ENCODE measurements at regions not wholly inside any gene's neighbourhood (a gene's known extent, or its start where the extent isn't known, plus 50 kb on each side); places are given as distances from the start of the nearest gene placed in this dataset.

GRCh38 chr5:96079075-96079474 is 117.4 kb upstream of the ELL2 start:
- no peak overlapping the region for H3K4me3 ChIP-seq (ENCODE audit: low read length)
- no peak for TF ChIP-seq CTCF (IDR thresholded peaks at IDR 0.05)
- H3K9me3 Mint-ChIP-seq = no peaks in the 10 kb centered on the region
- H3K27ac Mint-ChIP-seq = no peak overlapping the region
- H3K27me3 ChIP-seq (ENCODE audit: control insufficient read depth, insufficient read depth, low read length) = no peaks in the 10 kb centered on the region
- no peak overlapping the region for H3K4me3 Mint-ChIP-seq
- H3K27me3 Mint-ChIP-seq (ENCODE audit: low read depth in 2 of 2) = peaks cover 13 to 30% of the 10 kb centered on the region in 2 donors
- no peaks in the 10 kb centered on the region for H3K9me3 ChIP-seq (ENCODE audit: control insufficient read depth, insufficient read depth, low read length)
- no peaks in the 10 kb centered on the region for H3K36me3 ChIP-seq (ENCODE audit: control insufficient read depth, insufficient read depth, low read length)
- ATAC-seq (no peak), DNase-seq (no peak)
- intact Hi-C loops (cut with micrococcal nuclease) = no loop called here
- no peak overlapping the region for H3K27ac ChIP-seq (ENCODE audit: low read length)
- H3K4me1 ChIP-seq (ENCODE audit: control insufficient read depth, insufficient read depth, low read length) = no peaks in the 10 kb centered on the region
- H3K36me3 Mint-ChIP-seq = no peaks in the 10 kb centered on the region
- no peaks in the 10 kb centered on the region for H3K4me1 Mint-ChIP-seq

GRCh38 chr5:96076451-96076850 is 114.8 kb upstream of the ELL2 start:
- no peaks in the 10 kb centered on the region for H3K4me1 Mint-ChIP-seq
- H3K9me3 ChIP-seq (ENCODE audit: control insufficient read depth, insufficient read depth, low read length) = no peaks in the 10 kb centered on the region
- H3K4me3 Mint-ChIP-seq = no peak overlapping the region
- no peak for TF ChIP-seq CTCF (IDR thresholded peaks at IDR 0.05)
- H3K27ac ChIP-seq (ENCODE audit: low read length) = no peak overlapping the region
- peaks cover 10 to 17% of the 10 kb centered on the region in 2 donors for H3K27me3 Mint-ChIP-seq (ENCODE audit: low read depth in 2 of 2)
- no peaks in the 10 kb centered on the region for H3K36me3 Mint-ChIP-seq
- WGBS (ENCODE audit: insufficient coverage) = 92% methylated on average over 2 of the region's 3 CpGs
- no peaks in the 10 kb centered on the region for H3K36me3 ChIP-seq (ENCODE audit: control insufficient read depth, insufficient read depth, low read length)
- no peaks in the 10 kb centered on the region for H3K27me3 ChIP-seq (ENCODE audit: control insufficient read depth, insufficient read depth, low read length)
- no peaks in the 10 kb centered on the region for H3K4me1 ChIP-seq (ENCODE audit: control insufficient read depth, insufficient read depth, low read length)
- no peak for ATAC-seq
- H3K9me3 Mint-ChIP-seq = no peaks in the 10 kb centered on the region
- H3K4me3 ChIP-seq (ENCODE audit: low read length) = no peak overlapping the region
- H3K27ac Mint-ChIP-seq = no peak overlapping the region
- intact Hi-C loops (cut with micrococcal nuclease) = no loop called here
- DNase-seq = no peak

GRCh38 chr5:96075579-96076289 is 114.1 kb upstream of the ELL2 start:
- ATAC-seq (no peak), DNase-seq (no peak)
- Mint-ChIP-seq H3K4me1 (no peaks in the 10 kb centered on the region), H3K27me3 (ENCODE audit: low read depth in 2 of 2) (peaks cover 5 to 10% of the 10 kb centered on the region in 2 donors), H3K4me3 (no peak overlapping the region), H3K27ac (no peak overlapping the region), H3K9me3 (no peaks in the 10 kb centered on the region), H3K36me3 (no peaks in the 10 kb centered on the region)
- no peaks in the 10 kb centered on the region for H3K36me3 ChIP-seq (ENCODE audit: control insufficient read depth, insufficient read depth, low read length)
- no peaks in the 10 kb centered on the region for H3K9me3 ChIP-seq (ENCODE audit: control insufficient read depth, insufficient read depth, low read length)
- H3K4me3 ChIP-seq (ENCODE audit: low read length) = no peak overlapping the region
- intact Hi-C loops (cut with micrococcal nuclease) = no loop called here
- H3K27me3 ChIP-seq (ENCODE audit: control insufficient read depth, insufficient read depth, low read length) = no peaks in the 10 kb centered on the region
- WGBS (ENCODE audit: insufficient coverage) = 75% methylated on average over 2 of the region's 2 CpGs
- H3K4me1 ChIP-seq (ENCODE audit: control insufficient read depth, insufficient read depth, low read length) = no peaks in the 10 kb centered on the region
- TF ChIP-seq CTCF (IDR thresholded peaks at IDR 0.05) = no peak
- no peak overlapping the region for H3K27ac ChIP-seq (ENCODE audit: low read length)

GRCh38 chr5:96074870-96075269 is 113.2 kb upstream of the ELL2 start:
- DNase-seq (no peak), ATAC-seq (no peak)
- WGBS (ENCODE audit: insufficient coverage) = 100% methylated on average over 1 of the region's 2 CpGs
- intact Hi-C loops (cut with micrococcal nuclease) = no loop called here
- no peak overlapping the region for H3K27ac Mint-ChIP-seq
- H3K4me3 ChIP-seq (ENCODE audit: low read length) = no peak overlapping the region
- no peaks in the 10 kb centered on the region for H3K27me3 ChIP-seq (ENCODE audit: control insufficient read depth, insufficient read depth, low read length)
- peaks cover 5 to 8% of the 10 kb centered on the region in 2 donors for H3K27me3 Mint-ChIP-seq (ENCODE audit: low read depth in 2 of 2)
- no peak overlapping the region for H3K4me3 Mint-ChIP-seq
- H3K4me1 ChIP-seq (ENCODE audit: control insufficient read depth, insufficient read depth, low read length) = no peaks in the 10 kb centered on the region
- no peaks in the 10 kb centered on the region for H3K36me3 Mint-ChIP-seq
- no peaks in the 10 kb centered on the region for H3K4me1 Mint-ChIP-seq
- H3K27ac ChIP-seq (ENCODE audit: low read length) = no peak overlapping the region
- no peak for TF ChIP-seq CTCF (IDR thresholded peaks at IDR 0.05)
- no peaks in the 10 kb centered on the region for H3K9me3 ChIP-seq (ENCODE audit: control insufficient read depth, insufficient read depth, low read length)
- no peaks in the 10 kb centered on the region for H3K36me3 ChIP-seq (ENCODE audit: control insufficient read depth, insufficient read depth, low read length)
- no peaks in the 10 kb centered on the region for H3K9me3 Mint-ChIP-seq

All from natural killer cell (primary cell).